ENCODE measurements at regions not wholly inside any gene's neighbourhood (a gene's known extent, or its start where the extent isn't known, plus 50 kb on each side); places are given as distances from the start of the nearest gene placed in this dataset.

GRCh38 chr10:71035511-71036296 is 147.3 kb upstream of the PCBD1 start:
- TF ChIP-seq HEY1 (CRISPR knock-in tag; IDR thresholded peaks at IDR 0.05; ENCODE audit: borderline replicate concordance) (no peak), KLF6 (CRISPR knock-in tag; IDR thresholded peaks at IDR 0.05; ENCODE audit: borderline replicate concordance) (no peak), NFIC (IDR thresholded peaks at IDR 0.05) (no peak), TEAD4 (IDR thresholded peaks at IDR 0.05; ENCODE audit: low read length) (no peak), TEAD4 (CRISPR knock-in tag; IDR thresholded peaks at IDR 0.05; ENCODE audit: borderline replicate concordance) (no peak), POLR2A (conservative IDR thresholded peaks at IDR 0.05) (no peak)

All from K562 (cell line).